Occipital lobe (tissue), 1 donor: ENCODE measurements at regions not wholly inside any gene's neighbourhood (a gene's known extent, or its start where the extent isn't known, plus 50 kb on each side); places are given as distances from the start of the nearest gene placed in this dataset.
"Not testable (repeated sequence)": the region's sequence is repeated elsewhere in the genome, so short reads cannot be mapped to it uniquely, and the experiment has no call there.

ENCODE experiments used
- DNase-seq: peaks from one replicate; lab custom pipeline; 2025; lab: John Stamatoyannopoulos, UW

DNA sequence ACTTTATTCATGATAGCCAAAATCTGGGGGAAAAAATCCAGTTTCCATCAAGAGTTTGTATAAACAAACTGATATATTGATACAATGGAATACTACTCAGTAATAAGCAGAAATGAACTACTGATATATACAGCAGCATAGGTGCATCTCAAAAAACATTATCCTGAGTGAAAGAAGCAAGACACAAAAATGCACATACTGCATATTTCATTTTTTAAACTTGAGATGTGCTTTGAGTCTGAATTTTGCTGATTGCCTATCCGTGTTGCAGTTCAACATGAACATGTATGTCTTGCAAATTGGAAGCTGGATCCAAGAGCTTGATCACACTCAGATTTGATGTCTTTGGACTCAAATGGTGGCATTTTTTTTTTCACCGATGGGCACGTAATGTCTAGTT, 132.4 kb downstream of the TSEN15 start:
- no peak for DNase-seq

DNA sequence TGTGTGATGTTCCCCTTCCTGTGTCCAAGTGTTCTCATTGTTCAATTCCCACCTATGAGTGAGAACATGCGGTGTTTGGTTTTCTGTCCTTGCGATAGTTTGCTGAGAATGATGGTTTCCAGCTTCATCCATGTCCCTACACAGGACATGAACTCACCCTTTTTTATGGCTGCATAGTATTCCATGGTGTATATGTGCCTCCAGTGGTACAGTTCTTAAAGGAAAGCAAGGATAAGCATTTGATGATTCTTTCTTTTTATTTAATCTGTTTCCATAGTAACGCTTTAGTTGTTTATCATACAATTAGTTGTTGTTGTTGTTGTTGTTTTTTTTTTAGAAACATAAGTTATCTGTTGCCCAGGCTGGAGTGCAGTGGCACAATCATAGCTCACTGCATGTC, 133.1 kb downstream of the TSEN15 start:
- DNase-seq, result not testable (repeated sequence)

DNA sequence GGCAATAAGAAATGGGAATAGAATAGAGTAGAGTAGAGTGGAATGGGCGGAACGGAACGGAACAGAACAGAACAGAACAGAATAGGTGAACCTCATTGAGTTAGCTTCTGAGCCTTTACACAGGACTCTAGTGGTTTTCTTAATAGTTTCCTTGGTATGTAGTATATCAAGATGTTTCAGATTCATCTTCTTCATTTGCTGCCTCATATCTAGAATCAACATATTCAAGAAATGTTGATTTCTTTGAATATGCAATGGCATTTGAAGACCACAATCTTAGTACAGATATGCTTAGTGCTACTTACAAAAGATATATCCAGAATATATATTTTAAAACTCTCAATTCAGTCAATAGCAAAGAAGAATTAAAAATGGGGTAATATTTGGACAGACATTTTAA, 133.8 kb downstream of the TSEN15 start:
- DNase-seq, result no peak

GRCh38 chr1:184186167-184186566, 134.6 kb downstream of the TSEN15 start:
- DNase-seq, result no peak

GRCh38 chr1:184187097-184187496, 135.6 kb downstream of the TSEN15 start:
- DNase-seq, result no peak

DNA sequence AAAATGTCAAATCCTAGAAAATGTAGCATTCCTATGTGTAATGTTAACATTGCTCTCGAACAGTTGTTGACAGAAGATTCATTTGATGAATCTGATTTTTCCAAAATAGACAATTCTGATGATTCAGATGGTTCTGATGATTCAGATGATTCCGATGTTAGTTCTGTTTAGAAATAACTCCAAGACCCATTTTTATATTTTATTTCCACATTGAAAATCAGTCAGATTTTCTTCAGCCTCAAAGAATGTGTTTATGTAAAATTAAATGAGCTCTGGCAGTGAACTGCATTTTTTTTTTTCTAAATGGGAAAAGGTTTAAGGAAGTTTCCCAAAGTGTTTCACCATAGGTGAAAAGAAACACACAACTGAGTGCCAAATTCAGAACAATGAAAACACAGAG, 136.5 kb downstream of the TSEN15 start:
- no peak for DNase-seq

DNA sequence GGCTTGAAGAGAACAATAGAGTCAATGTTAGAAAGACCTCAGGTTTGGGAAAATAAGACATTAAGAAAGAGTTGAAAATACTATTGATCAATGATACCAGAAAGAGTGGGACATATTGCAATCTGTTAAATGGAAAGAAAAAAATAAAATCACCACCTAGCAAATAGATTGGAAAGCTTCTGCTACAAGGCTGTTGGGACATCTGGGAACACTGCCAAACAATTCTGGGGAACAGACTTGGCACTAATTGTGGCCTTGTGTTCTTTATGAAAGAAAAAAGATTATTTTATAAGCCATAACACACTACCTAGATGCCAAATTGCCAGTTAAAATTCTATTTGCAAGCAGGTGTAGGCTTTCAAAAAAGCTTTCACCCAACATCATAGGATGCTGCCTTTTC, 137.8 kb downstream of the TSEN15 start:
- DNase-seq, result no peak

DNA sequence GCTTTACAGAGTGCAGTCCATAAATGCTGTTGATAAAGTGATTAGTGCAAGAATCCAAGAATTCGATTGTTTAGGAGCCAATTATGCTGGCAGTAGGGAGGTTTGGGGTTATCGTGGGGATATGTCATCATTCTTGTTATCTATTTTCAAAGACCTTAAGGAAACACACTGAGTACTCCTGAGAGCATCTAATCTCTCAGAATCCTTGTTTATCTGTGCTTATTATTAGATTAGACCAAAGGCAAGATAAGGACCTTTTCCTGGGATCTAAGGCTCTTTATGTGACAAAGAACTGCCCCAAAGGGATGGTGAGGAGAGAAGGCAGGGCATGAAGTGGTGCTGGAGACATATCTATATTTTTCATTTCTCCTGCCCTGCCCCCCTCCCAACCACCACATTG, 139.1 kb downstream of the TSEN15 start:
- no peak for DNase-seq

GRCh38 chr1:184191181-184191621, 139.7 kb downstream of the TSEN15 start:
- peak; percentile 69 for DNase-seq

GRCh38 chr1:184192796-184193195, 141.3 kb downstream of the TSEN15 start:
- no peak for DNase-seq

DNA sequence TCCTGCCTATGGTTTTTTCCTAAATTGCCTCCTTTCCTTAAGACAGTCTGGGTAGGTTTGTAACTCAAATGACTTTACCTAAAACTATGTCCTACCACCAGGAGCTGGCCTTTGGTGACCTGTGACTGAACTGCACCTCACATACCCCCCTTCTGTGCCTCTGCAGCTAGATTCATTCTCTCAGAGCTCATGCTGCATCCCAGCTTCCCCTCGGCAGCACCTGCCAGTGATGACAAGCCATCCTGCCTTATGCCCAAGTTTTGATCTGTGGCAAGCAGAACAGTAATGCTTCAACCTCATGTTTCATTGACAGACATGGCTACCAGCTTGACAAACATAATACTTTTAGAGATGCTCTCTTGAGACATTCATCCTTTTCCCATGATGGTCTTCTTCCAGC, 141.9 kb downstream of the TSEN15 start:
- no peak for DNase-seq

DNA sequence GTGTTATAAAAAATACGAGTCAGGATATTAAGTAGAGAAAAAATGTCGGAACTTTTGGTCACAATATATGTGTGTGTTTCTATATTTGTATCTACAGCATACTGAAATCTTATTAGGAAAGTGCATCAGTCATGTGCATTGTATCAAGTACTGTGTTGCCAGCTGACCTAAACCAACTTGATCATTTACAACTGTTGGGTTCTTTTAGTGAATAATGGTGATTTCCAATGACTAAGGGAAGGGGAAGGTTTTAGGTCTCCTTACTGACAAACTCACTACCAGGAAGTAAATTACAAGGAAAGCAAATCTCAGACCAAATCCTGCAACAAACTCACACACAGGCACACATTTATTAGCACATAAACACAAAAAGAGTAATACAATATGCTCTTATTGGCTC, 142.7 kb downstream of the TSEN15 start:
- no peak for DNase-seq

DNA sequence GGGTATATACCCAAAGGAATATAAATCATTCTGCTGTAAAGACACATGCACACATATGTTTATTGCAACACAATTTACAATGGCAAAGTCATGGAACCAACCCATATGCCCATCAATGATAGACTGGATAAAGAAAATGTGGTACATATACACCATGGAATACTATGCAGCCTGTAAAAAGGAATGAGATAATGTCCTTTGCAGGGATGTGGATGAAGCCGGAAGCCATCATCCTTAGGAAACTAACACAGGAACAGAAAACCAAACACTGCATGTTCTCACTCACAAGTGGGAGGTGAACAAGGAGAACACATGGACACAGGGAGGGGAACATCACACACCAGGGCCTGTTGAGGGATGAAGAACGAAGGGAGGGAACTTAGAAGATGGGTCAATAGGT, 144.2 kb downstream of the TSEN15 start:
- not testable (repeated sequence) for DNase-seq

- DNase-seq, result no peak
Measured at GRCh38 chr1:184197831-184198230, 146.3 kb downstream of the TSEN15 start.

DNA sequence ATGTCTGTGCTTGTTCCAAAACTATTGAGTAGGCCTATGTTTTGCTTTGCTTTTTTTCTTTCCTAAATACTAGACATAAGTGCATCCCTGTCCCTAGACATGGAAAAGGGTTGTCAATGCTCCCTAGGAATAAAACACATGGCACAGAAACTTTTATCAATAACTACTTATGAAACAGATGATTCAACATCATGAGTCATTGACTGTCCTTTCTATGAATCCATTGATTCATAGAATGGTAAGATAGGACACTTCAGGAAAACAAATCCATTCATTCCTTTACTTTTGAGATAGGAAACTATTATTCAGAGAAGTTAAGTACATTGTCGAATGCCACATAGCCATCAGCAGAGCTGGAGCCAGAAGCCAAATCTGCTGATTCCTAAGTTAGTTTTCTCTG, 147.5 kb downstream of the TSEN15 start:
- no peak for DNase-seq

- no peak for DNase-seq
Measured at GRCh38 chr1:184199438-184200085, 148.0 kb downstream of the TSEN15 start.

GRCh38 chr1:184208622-184209021, 157.1 kb downstream of the TSEN15 start:
- no peak for DNase-seq

- DNase-seq, result no peak
Measured at GRCh38 chr1:184210031-184210430, 158.5 kb downstream of the TSEN15 start.

- DNase-seq, result no peak
Measured at GRCh38 chr1:184210862-184211261, 159.3 kb downstream of the TSEN15 start.

DNA sequence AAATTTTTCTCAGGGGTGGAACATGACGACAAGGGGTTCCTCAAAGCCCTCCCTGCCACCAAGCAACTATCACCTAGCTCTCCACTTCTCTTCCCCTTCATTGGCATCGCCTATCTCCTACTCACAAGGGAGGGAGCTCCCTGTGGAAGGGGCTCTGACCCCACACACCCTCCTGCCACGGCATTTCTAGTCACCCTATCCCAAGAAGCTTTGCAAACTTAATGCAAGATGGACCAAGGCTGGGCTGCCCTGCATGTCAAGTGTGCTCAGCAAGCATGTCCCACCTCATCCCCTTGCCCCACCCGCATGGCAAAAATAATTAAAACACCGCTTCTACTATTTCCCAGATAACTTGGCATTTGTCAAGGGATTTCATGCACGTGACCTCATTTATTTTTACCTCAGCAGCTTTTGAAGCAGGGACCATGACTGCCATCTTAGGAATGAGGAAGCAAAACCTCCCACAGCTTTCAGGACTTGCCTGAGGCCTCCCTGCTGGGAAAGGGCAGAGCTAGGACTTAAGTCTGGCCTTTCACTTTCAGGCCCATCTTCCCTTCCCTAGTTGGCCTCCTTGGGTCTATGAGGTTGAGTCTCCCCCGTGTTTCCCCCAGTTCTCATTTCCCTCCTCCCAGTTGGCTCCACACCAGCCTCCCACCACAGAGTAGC, 161.3 kb downstream of the TSEN15 start:
- no peak for DNase-seq

GRCh38 chr1:184214128-184214527, 162.6 kb downstream of the TSEN15 start:
- no peak for DNase-seq

- DNase-seq, result no peak
Measured at GRCh38 chr1:184215274-184215925, 163.9 kb downstream of the TSEN15 start.
